ENCODE measurements at regions not wholly inside any gene's neighbourhood (a gene's known extent, or its start where the extent isn't known, plus 50 kb on each side); places are given as distances from the start of the nearest gene placed in this dataset.

DNA sequence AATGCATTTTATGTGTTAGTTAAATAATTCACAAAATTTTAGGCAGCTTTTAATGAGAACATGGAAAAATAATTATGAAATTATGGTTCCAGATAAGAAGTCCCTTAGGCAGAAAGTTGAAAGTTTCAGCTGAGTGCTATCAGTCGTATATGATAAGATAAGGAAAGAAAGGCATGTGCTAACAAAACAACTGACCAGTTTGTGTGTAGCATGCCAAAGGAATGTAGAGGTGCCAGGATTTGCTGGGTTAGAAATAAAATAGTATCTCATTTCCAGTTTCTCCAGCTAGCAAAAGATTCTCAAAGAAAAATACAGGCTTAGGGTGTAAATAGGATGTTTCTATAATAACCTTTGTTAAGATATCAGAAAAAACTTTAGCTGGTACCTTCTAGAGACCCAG is 1044.5 kb upstream of the CDH8 start:
- Histone ChIP-seq H3K4me1 (no peaks in the 10 kb centered on the region), H3K4me3 (no peak overlapping the region), H3K27ac (no peak overlapping the region), H3K9me3 (no peaks in the 10 kb centered on the region), H3K27me3 (no peaks in the 10 kb centered on the region), H3K36me3 (no peaks in the 10 kb centered on the region)
- ATAC-seq (no peak), DNase-seq (no peak)
- intact Hi-C loops (cut with DNase I): no loop called here
- TF ChIP-seq, protein P1, sequence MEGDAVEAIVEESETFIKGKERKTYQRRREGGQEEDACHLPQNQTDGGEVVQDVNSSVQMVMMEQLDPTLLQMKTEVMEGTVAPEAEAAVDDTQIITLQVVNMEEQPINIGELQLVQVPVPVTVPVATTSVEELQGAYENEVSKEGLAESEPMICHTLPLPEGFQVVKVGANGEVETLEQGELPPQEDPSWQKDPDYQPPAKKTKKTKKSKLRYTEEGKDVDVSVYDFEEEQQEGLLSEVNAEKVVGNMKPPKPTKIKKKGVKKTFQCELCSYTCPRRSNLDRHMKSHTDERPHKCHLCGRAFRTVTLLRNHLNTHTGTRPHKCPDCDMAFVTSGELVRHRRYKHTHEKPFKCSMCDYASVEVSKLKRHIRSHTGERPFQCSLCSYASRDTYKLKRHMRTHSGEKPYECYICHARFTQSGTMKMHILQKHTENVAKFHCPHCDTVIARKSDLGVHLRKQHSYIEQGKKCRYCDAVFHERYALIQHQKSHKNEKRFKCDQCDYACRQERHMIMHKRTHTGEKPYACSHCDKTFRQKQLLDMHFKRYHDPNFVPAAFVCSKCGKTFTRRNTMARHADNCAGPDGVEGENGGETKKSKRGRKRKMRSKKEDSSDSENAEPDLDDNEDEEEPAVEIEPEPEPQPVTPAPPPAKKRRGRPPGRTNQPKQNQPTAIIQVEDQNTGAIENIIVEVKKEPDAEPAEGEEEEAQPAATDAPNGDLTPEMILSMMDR (IDR thresholded peaks at IDR 0.05): no peak

DNA sequence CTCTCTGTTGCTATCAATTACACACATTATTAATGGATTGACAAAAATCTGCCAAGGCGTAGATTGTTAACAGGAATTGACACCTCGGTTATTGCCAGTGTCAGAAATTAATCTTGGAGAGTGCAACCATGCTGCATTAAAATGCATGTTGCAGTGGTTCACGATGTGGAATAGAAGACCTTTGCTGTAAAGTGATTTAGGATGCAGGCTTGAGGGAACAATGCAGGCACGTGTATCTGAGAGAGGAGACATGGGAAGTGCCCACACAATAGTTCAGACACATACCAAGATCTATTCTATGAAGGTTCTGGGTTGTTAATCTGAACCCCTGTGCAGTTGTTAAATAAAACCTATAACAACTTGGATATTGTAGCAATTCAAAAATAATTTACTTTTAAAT is 1032.8 kb upstream of the CDH8 start:
- Histone ChIP-seq H3K27me3 (no peaks in the 10 kb centered on the region), H3K4me1 (no peaks in the 10 kb centered on the region), H3K27ac (no peak overlapping the region), H3K4me3 (no peak overlapping the region), H3K36me3 (no peaks in the 10 kb centered on the region), H3K9me3 (no peaks in the 10 kb centered on the region)
- intact Hi-C loops (cut with DNase I): no loop called here
- TF ChIP-seq, protein P1 (IDR thresholded peaks at IDR 0.05): no peak
- DNase-seq: no peak
- ATAC-seq: no peak

DNA sequence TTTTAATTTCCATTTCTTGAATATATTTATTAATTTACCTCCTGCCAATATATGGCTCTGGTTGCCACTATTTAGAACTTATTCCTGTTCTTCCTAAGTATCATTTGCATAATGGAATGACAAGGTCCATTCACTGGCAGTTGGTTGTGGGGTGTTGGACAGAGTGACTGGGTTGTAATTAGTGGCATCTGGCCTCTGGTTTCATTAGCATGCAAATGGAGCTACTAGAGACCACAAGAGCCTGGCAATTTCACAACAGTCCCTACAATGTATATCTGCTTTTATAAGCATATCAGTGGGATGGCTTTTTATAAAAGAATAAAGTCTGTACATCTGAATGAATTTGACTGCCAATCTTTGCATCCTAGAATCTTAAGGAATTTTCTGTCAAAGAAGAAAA is 1030.9 kb upstream of the CDH8 start:
- no peaks in the 10 kb centered on the region for H3K9me3 ChIP-seq
- intact Hi-C loops (cut with DNase I): no loop called here
- ATAC-seq (no peak), DNase-seq (no peak)
- H3K4me1 ChIP-seq: no peaks in the 10 kb centered on the region
- no peaks in the 10 kb centered on the region for H3K36me3 ChIP-seq
- H3K27ac ChIP-seq: no peak overlapping the region
- H3K4me3 ChIP-seq: no peak overlapping the region
- TF ChIP-seq, protein P1 (IDR thresholded peaks at IDR 0.05): no peak
- H3K27me3 ChIP-seq: no peaks in the 10 kb centered on the region

DNA sequence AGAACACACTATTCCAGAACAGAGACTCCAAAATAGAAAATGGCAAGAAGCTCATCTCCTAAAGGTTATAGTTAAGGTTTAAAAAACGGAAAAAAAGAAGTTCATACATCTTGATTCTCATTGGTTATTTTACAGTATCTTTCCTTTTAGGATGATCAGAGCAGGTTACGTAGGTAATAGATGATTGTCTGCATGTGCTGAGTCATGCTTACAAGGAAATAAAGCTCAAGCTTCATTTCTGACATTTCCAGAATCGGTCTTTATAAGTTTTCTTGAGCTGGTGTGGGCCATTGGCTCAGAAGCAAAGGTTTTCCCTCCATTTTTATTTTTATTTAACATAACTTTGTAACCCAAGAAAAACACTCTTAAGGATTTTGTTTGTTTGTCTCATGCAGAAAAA is 1030.3 kb upstream of the CDH8 start:
- Histone ChIP-seq H3K9me3 (no peaks in the 10 kb centered on the region), H3K4me3 (no peak overlapping the region), H3K27ac (no peak overlapping the region), H3K36me3 (no peaks in the 10 kb centered on the region), H3K27me3 (no peaks in the 10 kb centered on the region), H3K4me1 (no peaks in the 10 kb centered on the region)
- DNase-seq (no peak), ATAC-seq (no peak)
- intact Hi-C loops (cut with DNase I): no loop called here
- TF ChIP-seq, protein P1 (IDR thresholded peaks at IDR 0.05): no peak

DNA sequence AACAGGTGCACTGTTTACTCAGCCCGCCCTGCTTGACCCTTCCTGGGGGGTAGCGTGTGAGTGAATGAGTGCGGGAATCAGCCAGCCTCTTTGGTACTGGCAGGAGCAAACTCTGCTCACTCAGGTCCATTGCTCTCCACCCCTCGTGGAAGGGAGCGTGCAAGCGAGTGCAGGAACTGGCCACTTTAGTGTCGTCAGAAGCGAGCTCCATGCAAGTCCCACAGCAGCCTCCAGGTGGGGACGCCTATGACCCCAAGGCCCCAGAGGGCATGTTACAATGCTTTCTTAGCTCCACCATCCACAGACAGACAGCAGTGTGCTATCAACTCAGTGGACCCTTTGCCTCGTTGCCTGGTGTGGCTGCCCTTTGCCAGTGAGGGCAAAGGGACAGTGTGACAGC is 1025.1 kb upstream of the CDH8 start:
- Histone ChIP-seq H3K36me3 (no peaks in the 10 kb centered on the region), H3K9me3 (no peaks in the 10 kb centered on the region), H3K4me3 (no peak overlapping the region), H3K27me3 (no peaks in the 10 kb centered on the region), H3K4me1 (no peaks in the 10 kb centered on the region), H3K27ac (no peak overlapping the region)
- intact Hi-C loops (cut with DNase I): no loop called here
- TF ChIP-seq, protein P1 (IDR thresholded peaks at IDR 0.05): no peak
- DNase-seq: no peak
- ATAC-seq: peak; percentile 17

- H3K27ac ChIP-seq: no peak overlapping the region
- H3K4me1 ChIP-seq: no peaks in the 10 kb centered on the region
- intact Hi-C loops (cut with DNase I): no loop called here
Observed at GRCh38 chr16:63059676-63060075, 1023.4 kb upstream of the CDH8 start.

More at GRCh38 chr16:63059676-63060075, 1023.4 kb upstream of the CDH8 start:
- DNase-seq: no peak
- no peak for ATAC-seq
- Histone ChIP-seq H3K9me3 (no peaks in the 10 kb centered on the region), H3K4me3 (no peak overlapping the region), H3K36me3 (no peaks in the 10 kb centered on the region), H3K27me3 (no peaks in the 10 kb centered on the region)
- TF ChIP-seq, protein P1 (IDR thresholded peaks at IDR 0.05): no peak

Measured in upper lobe of right lung (tissue), 1 donor.